NCI-H226 (cell line): ENCODE measurements at regions not wholly inside any gene's neighbourhood (a gene's known extent, or its start where the extent isn't known, plus 50 kb on each side); places are given as distances from the start of the nearest gene placed in this dataset.
"Not testable (repeated sequence)": the region's sequence is repeated elsewhere in the genome, so short reads cannot be mapped to it uniquely, and the experiment has no call there.

Experiments
- DNase-seq: peaks from one replicate; pipeline ENCODE4 v3.0.0-alpha.2; 2015

GRCh38 chr3:194054016-194054415 is 81.9 kb upstream of the HES1 start:
- no peak for DNase-seq

- DNase-seq, result no peak
These were observed 81.4 kb upstream of the HES1 start for GRCh38 chr3:194054540-194054939.

GRCh38 chr3:194054961-194055360 is 81.0 kb upstream of the HES1 start:
- DNase-seq, result no peak

GRCh38 chr3:194056323-194056722 is 79.6 kb upstream of the HES1 start:
- DNase-seq, result not testable (repeated sequence)

- no peak for DNase-seq
These were observed 79.1 kb upstream of the HES1 start for GRCh38 chr3:194056731-194057415.

GRCh38 chr3:194057570-194058188 is 78.3 kb upstream of the HES1 start:
- no peak for DNase-seq

GRCh38 chr3:194058189-194058571 is 77.8 kb upstream of the HES1 start:
- no peak for DNase-seq

GRCh38 chr3:194058753-194059152 is 77.2 kb upstream of the HES1 start:
- no peak for DNase-seq

- no peak for DNase-seq
These were observed 74.4 kb upstream of the HES1 start for GRCh38 chr3:194061421-194062030.

GRCh38 chr3:194062830-194063229 is 73.1 kb upstream of the HES1 start:
- DNase-seq, result no peak

GRCh38 chr3:194064380-194065332 is 71.3 kb upstream of the HES1 start:
- DNase-seq, result no peak

- not testable (repeated sequence) for DNase-seq
These were observed 68.6 kb upstream of the HES1 start for GRCh38 chr3:194067327-194067726.

GRCh38 chr3:194067949-194068362 is 68.0 kb upstream of the HES1 start:
- DNase-seq, result no peak

GRCh38 chr3:194069421-194070219 is 66.3 kb upstream of the HES1 start:
- DNase-seq, result peak; percentile 48

- no peak for DNase-seq
These were observed 65.7 kb upstream of the HES1 start for GRCh38 chr3:194070220-194070633.

GRCh38 chr3:194070634-194071409 is 65.1 kb upstream of the HES1 start:
- peak; percentile 93 for DNase-seq

GRCh38 chr3:194072097-194072428 is 63.9 kb upstream of the HES1 start:
- peak; percentile 48 for DNase-seq

- DNase-seq, result no peak
These were observed 63.2 kb upstream of the HES1 start for GRCh38 chr3:194072691-194073279.

- DNase-seq, result no peak
These were observed 62.0 kb upstream of the HES1 start for GRCh38 chr3:194073926-194074325.

- DNase-seq, result peak; percentile 25
These were observed 60.8 kb upstream of the HES1 start for GRCh38 chr3:194075088-194075615.
